SK-N-SH (cell line): ENCODE measurements at regions not wholly inside any gene's neighbourhood (a gene's known extent, or its start where the extent isn't known, plus 50 kb on each side); places are given as distances from the start of the nearest gene placed in this dataset.

Experiments
- CTCF ChIA-PET: fragments of 300-600, 350-600 bp; formaldehyde crosslinking; extraction: SDS; loops from one replicate; lab custom pipeline; 2021; lab: Yijun Ruan, JAX
- POLR2A ChIA-PET: fragments of 350-600 bp; sonication (Branson Sonifier 250); formaldehyde crosslinking; extraction: SDS; loops from one replicate; lab custom pipeline; 2020; ENCODE audit warnings: antibody characterized with exemption, inconsistent platforms; lab: Yijun Ruan, JAX
- DNase-seq: peaks from one replicate; pipeline ENCODE4 v3.0.0; 2012
- H2AFZ ChIP-seq: fragments of 200-600 bp; sonication (generic); 2 replicates; pipeline ENCODE4 v1.8.1; 2016; ENCODE audit warnings: antibody characterized with exemption, mild to moderate bottlenecking, low read depth
- H3F3A ChIP-seq: fragments of 200-600 bp; sonication (generic); replicated peaks from 2 replicates; pipeline ENCODE3; 2016; ENCODE audit warnings: antibody characterized with exemption, mild to moderate bottlenecking; ENCODE audit not compliant: insufficient read depth
- H3K27ac ChIP-seq, 2 experiments: fragments of 200-500 bp in 1 of 2; fragments of 200-600 bp in 1 of 2; sonication (Bioruptor generic) in 1 of 2; sonication (generic), shearing (Covaris generic) in 1 of 2; 2 replicates each; pipeline versions ENCODE4 v1.5.1 to v1.6.1; 2014 to 2016; ENCODE audit warnings: low read depth in 2 of 2, inconsistent platforms in 1 of 2, low read length in 1 of 2, mild to moderate bottlenecking in 1 of 2, mixed read lengths in 1 of 2
- H3K27me3 ChIP-seq: fragments of 200-600 bp; sonication (generic), shearing (Covaris generic); 2 replicates; pipeline ENCODE4 v1.6.1; 2016; ENCODE audit warnings: mixed run types; ENCODE audit not compliant: insufficient read depth
- H3K36me3 ChIP-seq, 2 experiments: fragments of 200-500 bp in 1 of 2; fragments of 200-600 bp in 1 of 2; sonication (Bioruptor generic) in 1 of 2; sonication (generic) in 1 of 2; replicated peaks in 1 of 2; 2 replicates each; pipeline versions ENCODE3 to v1.5.1; 2014 to 2016; ENCODE audit warnings: low read length in 1 of 2, mild to moderate bottlenecking in 1 of 2; ENCODE audit not compliant: insufficient read depth in 2 of 2, control insufficient read depth in 1 of 2
- H3K4me1 ChIP-seq, 2 experiments: fragments of 200-500 bp in 1 of 2; fragments of 200-600 bp in 1 of 2; sonication (Bioruptor generic) in 1 of 2; sonication (generic), shearing (Covaris generic) in 1 of 2; 2 replicates each; pipeline versions ENCODE4 v1.5.1 to v1.6.1; 2014 to 2016; ENCODE audit warnings: low read depth in 1 of 2, low read length in 1 of 2, mixed run types in 1 of 2; ENCODE audit not compliant: insufficient read depth in 2 of 2, control insufficient read depth in 1 of 2
- H3K4me2 ChIP-seq: fragments of 200-600 bp; sonication (generic), shearing (Covaris generic); 2 replicates; pipeline ENCODE4 v1.6.1; 2017; ENCODE audit warnings: mixed run types
- H3K4me3 ChIP-seq, 2 experiments: fragments of 200-500 bp in 1 of 2; fragments of 200-600 bp in 1 of 2; sonication (Bioruptor generic) in 1 of 2; sonication (generic), shearing (Covaris generic) in 1 of 2; 2 replicates each; pipeline versions ENCODE4 v1.5.1 to v1.8.1; 2014 to 2016; ENCODE audit warnings: low read depth in 2 of 2, inconsistent platforms in 1 of 2, low read length in 1 of 2, mild to moderate bottlenecking in 1 of 2, mixed read lengths in 1 of 2, moderate library complexity in 1 of 2
- H3K79me2 ChIP-seq: fragments of 200-600 bp; sonication (generic); 2 replicates; pipeline ENCODE4 v1.8.1; 2017; ENCODE audit warnings: mild to moderate bottlenecking; ENCODE audit not compliant: insufficient read depth
- H3K9ac ChIP-seq: fragments of 200-600 bp; sonication (generic); 2 replicates; pipeline ENCODE4 v1.6.1; 2017; ENCODE audit warnings: mixed run types
- H3K9me2 ChIP-seq: fragments of 200-600 bp; sonication (generic); 2 replicates; pipeline ENCODE4 v1.6.1; 2017; ENCODE audit warnings: mixed run types
- H3K9me3 ChIP-seq: fragments of 200-600 bp; sonication (generic); 2 replicates; pipeline ENCODE4 v1.6.1; 2017; ENCODE audit warnings: mixed run types, mild to moderate bottlenecking, moderate library complexity
- H4K20me1 ChIP-seq: fragments of 200-600 bp; sonication (generic); 2 replicates; pipeline ENCODE4 v1.6.1; 2017; ENCODE audit warnings: mild to moderate bottlenecking, mixed run types; ENCODE audit not compliant: insufficient read depth
- ELF1 ChIP-seq: IDR thresholded peaks from 2 replicates; pipeline ENCODE4 v1.4.0; 2012
- IRF3 ChIP-seq: fragments of 150-350 bp; IDR thresholded peaks from 2 replicates; pipeline ENCODE4 v1.6.1; 2016; ENCODE audit warnings: mild to moderate bottlenecking, low read depth, low read length
- NFIC ChIP-seq: IDR thresholded peaks from 2 replicates; pipeline ENCODE4 v1.4.0; 2012; ENCODE audit warnings: borderline replicate concordance
- PBX3 ChIP-seq: IDR thresholded peaks from 2 replicates; pipeline ENCODE4; 2012
- RAD21 ChIP-seq: IDR thresholded peaks from 2 replicates; pipeline ENCODE4 v1.6.1; 2012; ENCODE audit warnings: mild to moderate bottlenecking, low read length
- RCOR1 ChIP-seq: fragments of 150-350 bp; IDR thresholded peaks from 2 replicates; pipeline ENCODE4 v1.6.1; 2017; ENCODE audit warnings: antibody characterized with exemption, low read length
- RXRA ChIP-seq: IDR thresholded peaks from 2 replicates; pipeline ENCODE4 v1.4.0; 2012; ENCODE audit warnings: low read depth, mild to moderate bottlenecking, borderline replicate concordance
- TAF1 ChIP-seq: IDR thresholded peaks from 2 replicates; pipeline ENCODE4 v1.6.1; 2012; ENCODE audit warnings: low read depth, mild to moderate bottlenecking, low read length, moderate library complexity, borderline replicate concordance
- TCF12 ChIP-seq: IDR thresholded peaks from 2 replicates; pipeline ENCODE4 v1.4.0; 2012
- USF1 ChIP-seq: IDR thresholded peaks from 2 replicates; pipeline ENCODE4 v1.4.0; 2012; ENCODE audit warnings: low read depth, borderline replicate concordance
- YY1 ChIP-seq: IDR thresholded peaks from 2 replicates; pipeline ENCODE4 v1.4.0; 2012; ENCODE audit warnings: low read depth, mild to moderate bottlenecking
- WGBS: methylation state at CpG from one replicate; pipeline ENCODE4 v1.1.6; 2017; ENCODE audit warnings: low lambda C conversion rate; 5-methylcytosine and 5-hydroxymethylcytosine counted together

GRCh38 chr2:83972128-83972527, 487.0 kb downstream of the SUCLG1 start:
- DNase-seq: no peak
- POLR2A ChIA-PET: no interaction called here
- Histone ChIP-seq H3K4me1 (no peaks in the 10 kb centered on the region), H3K9ac (no peak overlapping the region), H3K9me3 (no peaks in the 10 kb centered on the region), H3F3A (no peaks in the 10 kb centered on the region), H3K9me2 (no peaks in the 10 kb centered on the region), H3K4me2 (no peak overlapping the region), H3K27ac (no peak overlapping the region), H2AFZ (no peak overlapping the region), H3K36me3 (no peaks in the 10 kb centered on the region), H3K79me2 (no peaks in the 10 kb centered on the region), H3K4me3 (no peak overlapping the region), H3K27me3 (no peaks in the 10 kb centered on the region), H4K20me1 (no peaks in the 10 kb centered on the region)
- no peak for TF ChIP-seq ELF1
- no peak for TF ChIP-seq USF1
- TF ChIP-seq RAD21: no peak
- TF ChIP-seq TCF12: no peak
- no peak for TF ChIP-seq TAF1
- 19% methylated on average over 3 of the region's 3 CpGs for WGBS
- CTCF ChIA-PET: no interaction called here

GRCh38 chr2:83971547-83971946, 487.5 kb downstream of the SUCLG1 start:
- H3F3A ChIP-seq: no peaks in the 10 kb centered on the region
- H3K9me2 ChIP-seq: no peaks in the 10 kb centered on the region
- no peaks in the 10 kb centered on the region for H3K36me3 ChIP-seq
- CTCF ChIA-PET: no interaction called here
- no peak for TF ChIP-seq PBX3
- TF ChIP-seq YY1: no peak
- no peak for TF ChIP-seq IRF3
- TF ChIP-seq RCOR1: no peak
- no peaks in the 10 kb centered on the region for H3K27me3 ChIP-seq
- DNase-seq: no peak
- no peak overlapping the region for H3K9ac ChIP-seq
- no peaks in the 10 kb centered on the region for H4K20me1 ChIP-seq
- no peak overlapping the region for H3K4me3 ChIP-seq
- H3K9me3 ChIP-seq: no peaks in the 10 kb centered on the region
- no peaks in the 10 kb centered on the region for H3K4me1 ChIP-seq
- no peak overlapping the region for H3K4me2 ChIP-seq
- no peak overlapping the region for H3K27ac ChIP-seq
- 20% methylated on average over 2 of the region's 2 CpGs for WGBS
- POLR2A ChIA-PET: no interaction called here
- H2AFZ ChIP-seq: no peak overlapping the region
- no peaks in the 10 kb centered on the region for H3K79me2 ChIP-seq

- 4% methylated on average over 4 of the region's 4 CpGs for WGBS
- ChIA-PET POLR2A (no interaction called here), CTCF (no interaction called here)
- Histone ChIP-seq H2AFZ (no peak overlapping the region), H3K9ac (no peak overlapping the region), H4K20me1 (no peaks in the 10 kb centered on the region), H3K27me3 (no peaks in the 10 kb centered on the region), H3K36me3 (no peaks in the 10 kb centered on the region), H3K4me1 (no peaks in the 10 kb centered on the region), H3K9me2 (no peaks in the 10 kb centered on the region), H3K4me2 (no peak overlapping the region), H3F3A (no peaks in the 10 kb centered on the region), H3K27ac (no peak overlapping the region), H3K4me3 (no peak overlapping the region), H3K9me3 (no peaks in the 10 kb centered on the region), H3K79me2 (no peaks in the 10 kb centered on the region)
- DNase-seq: no peak
- TF ChIP-seq NFIC (no peak), RXRA (no peak)
Measured at GRCh38 chr2:83970217-83970929, 488.7 kb downstream of the SUCLG1 start.
